K562 (cell line): ENCODE measurements at regions not wholly inside any gene's neighbourhood (a gene's known extent, or its start where the extent isn't known, plus 50 kb on each side); places are given as distances from the start of the nearest gene placed in this dataset.

Experiments
- ID3 ChIP-seq, 2 experiments: fragments of 250-450 bp in 1 of 2; fragments of 450-650 bp in 1 of 2; sonication (Bioruptor Pico) in 1 of 2; IDR thresholded peaks; 2 replicates each; pipeline versions ENCODE4 v1.6.1 to v1.8.0; 2016 to 2021; ENCODE audit warnings: mild to moderate bottlenecking in 2 of 2, moderate library complexity in 2 of 2, missing compliant biosample characterization in 1 of 2, missing genetic modification characterization in 1 of 2
- ILK ChIP-seq: fragments of 450-650 bp; IDR thresholded peaks from 2 replicates; pipeline ENCODE4 v1.6.1; 2016; ENCODE audit warnings: missing genetic modification characterization, low read depth, mild to moderate bottlenecking, missing compliant biosample characterization, moderate library complexity, borderline replicate concordance
- NFIC ChIP-seq: fragments of 450-650 bp; IDR thresholded peaks from 2 replicates; pipeline ENCODE4 v1.6.1; 2017; ENCODE audit warnings: mild to moderate bottlenecking, inconsistent platforms
- PML ChIP-seq: IDR thresholded peaks from 2 replicates; pipeline ENCODE4 v1.6.1; 2012; ENCODE audit warnings: low read length, inconsistent platforms
- SIRT6 ChIP-seq: IDR thresholded peaks from one replicate; pipeline ENCODE4 v1.6.1; 2012; ENCODE audit warnings: low read depth, mild to moderate bottlenecking, control low read depth, inconsistent platforms, low read length, moderate library complexity
- ZNF174 ChIP-seq: fragments of 250-450 bp; sonication (Bioruptor Pico); IDR thresholded peaks from 2 replicates; pipeline ENCODE4 v1.4.0; 2020; ENCODE audit warnings: mild to moderate bottlenecking
- ZNF449 ChIP-seq: fragments of 250-450 bp; sonication (Bioruptor Pico); IDR thresholded peaks from 2 replicates; pipeline ENCODE4 v1.8.0; 2022; ENCODE audit warnings: moderate library complexity, mild to moderate bottlenecking, inconsistent platforms
- TF ChIP-seq, protein P1 (sequence below), 2 experiments: fragments of 450-650 bp; formaldehyde crosslinking in 1 of 2; IDR thresholded peaks; 2 replicates each; pipeline versions ENCODE4 v1.4.0 to v1.6.1; 2014 to 2020; ENCODE audit warnings: mild to moderate bottlenecking in 2 of 2, borderline replicate concordance in 1 of 2, low read depth in 1 of 2
- TF ChIP-seq, protein P2 (sequence below): IDR thresholded peaks from 2 replicates; pipeline ENCODE4 v1.6.1; 2014; ENCODE audit warnings: antibody characterized with exemption

GRCh38 chr5:29568028-29568427 is 1625.5 kb upstream of the CDH6 start (continued):
- TF ChIP-seq NFIC (peak; percentile 64), ID3 (CRISPR knock-in tag; IDR thresholded peaks at IDR 0.05) (no peak), ID3 (tag; IDR thresholded peaks at IDR 0.05) (no peak), ZNF174 (no peak), ILK (tag) (no peak), ZNF449 (no peak), PML (peak; percentile 76), SIRT6 (no peak)
- TF ChIP-seq, protein P1, sequence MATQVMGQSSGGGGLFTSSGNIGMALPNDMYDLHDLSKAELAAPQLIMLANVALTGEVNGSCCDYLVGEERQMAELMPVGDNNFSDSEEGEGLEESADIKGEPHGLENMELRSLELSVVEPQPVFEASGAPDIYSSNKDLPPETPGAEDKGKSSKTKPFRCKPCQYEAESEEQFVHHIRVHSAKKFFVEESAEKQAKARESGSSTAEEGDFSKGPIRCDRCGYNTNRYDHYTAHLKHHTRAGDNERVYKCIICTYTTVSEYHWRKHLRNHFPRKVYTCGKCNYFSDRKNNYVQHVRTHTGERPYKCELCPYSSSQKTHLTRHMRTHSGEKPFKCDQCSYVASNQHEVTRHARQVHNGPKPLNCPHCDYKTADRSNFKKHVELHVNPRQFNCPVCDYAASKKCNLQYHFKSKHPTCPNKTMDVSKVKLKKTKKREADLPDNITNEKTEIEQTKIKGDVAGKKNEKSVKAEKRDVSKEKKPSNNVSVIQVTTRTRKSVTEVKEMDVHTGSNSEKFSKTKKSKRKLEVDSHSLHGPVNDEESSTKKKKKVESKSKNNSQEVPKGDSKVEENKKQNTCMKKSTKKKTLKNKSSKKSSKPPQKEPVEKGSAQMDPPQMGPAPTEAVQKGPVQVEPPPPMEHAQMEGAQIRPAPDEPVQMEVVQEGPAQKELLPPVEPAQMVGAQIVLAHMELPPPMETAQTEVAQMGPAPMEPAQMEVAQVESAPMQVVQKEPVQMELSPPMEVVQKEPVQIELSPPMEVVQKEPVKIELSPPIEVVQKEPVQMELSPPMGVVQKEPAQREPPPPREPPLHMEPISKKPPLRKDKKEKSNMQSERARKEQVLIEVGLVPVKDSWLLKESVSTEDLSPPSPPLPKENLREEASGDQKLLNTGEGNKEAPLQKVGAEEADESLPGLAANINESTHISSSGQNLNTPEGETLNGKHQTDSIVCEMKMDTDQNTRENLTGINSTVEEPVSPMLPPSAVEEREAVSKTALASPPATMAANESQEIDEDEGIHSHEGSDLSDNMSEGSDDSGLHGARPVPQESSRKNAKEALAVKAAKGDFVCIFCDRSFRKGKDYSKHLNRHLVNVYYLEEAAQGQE (IDR thresholded peaks at IDR 0.05; ENCODE audit: borderline replicate concordance), result no peak
- TF ChIP-seq, protein P1 (CRISPR knock-in tag; IDR thresholded peaks at IDR 0.05; ENCODE audit: low read depth), result no peak
- TF ChIP-seq, protein P2, sequence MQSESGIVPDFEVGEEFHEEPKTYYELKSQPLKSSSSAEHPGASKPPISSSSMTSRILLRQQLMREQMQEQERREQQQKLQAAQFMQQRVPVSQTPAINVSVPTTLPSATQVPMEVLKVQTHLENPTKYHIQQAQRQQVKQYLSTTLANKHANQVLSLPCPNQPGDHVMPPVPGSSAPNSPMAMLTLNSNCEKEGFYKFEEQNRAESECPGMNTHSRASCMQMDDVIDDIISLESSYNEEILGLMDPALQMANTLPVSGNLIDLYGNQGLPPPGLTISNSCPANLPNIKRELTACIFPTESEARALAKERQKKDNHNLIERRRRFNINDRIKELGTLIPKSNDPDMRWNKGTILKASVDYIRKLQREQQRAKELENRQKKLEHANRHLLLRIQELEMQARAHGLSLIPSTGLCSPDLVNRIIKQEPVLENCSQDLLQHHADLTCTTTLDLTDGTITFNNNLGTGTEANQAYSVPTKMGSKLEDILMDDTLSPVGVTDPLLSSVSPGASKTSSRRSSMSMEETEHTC, result no peak
